SU-DHL-6 (cell line): ENCODE measurements at regions not wholly inside any gene's neighbourhood (a gene's known extent, or its start where the extent isn't known, plus 50 kb on each side); places are given as distances from the start of the nearest gene placed in this dataset.
A peak's percentile ranks its signal among the peaks of the same experiment; 100 is the strongest.

Experiments used
- H2AFZ ChIP-seq: fragments of 200-600 bp; sonication (generic); 2 replicates; pipeline ENCODE4 v1.6.1; 2014; ENCODE audit warnings: low read depth, mild to moderate bottlenecking, moderate library complexity, mixed read lengths, antibody characterized with exemption, low read length; ENCODE audit not compliant: severe bottlenecking
- H3F3A ChIP-seq: fragments of 200-600 bp; shearing (Covaris generic); 2 replicates; pipeline ENCODE4 v1.6.0; 2016; ENCODE audit warnings: antibody characterized with exemption, mild to moderate bottlenecking; ENCODE audit not compliant: insufficient read depth
- H3K27ac ChIP-seq: fragments of 200-600 bp; sonication (generic); 2 replicates; pipeline ENCODE4 v1.5.1; 2016; ENCODE audit warnings: low read depth, mild to moderate bottlenecking, low read length, moderate library complexity, mixed read lengths
- H3K27me3 ChIP-seq: fragments of 200-600 bp; sonication (generic), shearing (Covaris generic); 2 replicates; pipeline ENCODE4 v1.6.0; 2014; ENCODE audit warnings: mild to moderate bottlenecking, low read length
- H3K36me3 ChIP-seq: fragments of 200-600 bp; sonication (generic); 2 replicates; pipeline ENCODE4 v1.6.1; 2014; ENCODE audit warnings: mild to moderate bottlenecking, low read length, mixed read lengths
- H3K4me2 ChIP-seq: fragments of 300-600, 200-600 bp; shearing (Covaris generic), sonication (generic); 2 replicates; pipeline ENCODE4 v1.6.0; 2014; ENCODE audit warnings: low read length, low read depth, mild to moderate bottlenecking; ENCODE audit not compliant: poor library complexity, severe bottlenecking
- H3K4me3 ChIP-seq: fragments of 200-600 bp; sonication (generic); 2 replicates; pipeline ENCODE4 v1.5.1; 2014; ENCODE audit warnings: antibody characterized with exemption, low read length, mild to moderate bottlenecking, mixed read lengths; ENCODE audit not compliant: insufficient read depth, poor library complexity, severe bottlenecking
- H3K79me2 ChIP-seq: fragments of 200-600 bp; sonication (generic); 2 replicates; pipeline ENCODE4 v1.6.1; 2014; ENCODE audit warnings: mild to moderate bottlenecking, low read length, moderate library complexity; ENCODE audit not compliant: insufficient read depth
- H3K9ac ChIP-seq: fragments of 200-600 bp; sonication (generic); 2 replicates; pipeline ENCODE4 v1.7.0; 2014; ENCODE audit warnings: mild to moderate bottlenecking, low read length
- H3K9me2 ChIP-seq: fragments of 200-600 bp; sonication (generic); replicated peaks from 2 replicates; pipeline ENCODE4 v1.6.1; 2014; ENCODE audit warnings: low read length; ENCODE audit not compliant: insufficient read depth
- H3K9me3 ChIP-seq: fragments of 200-600 bp; sonication (generic); 2 replicates; pipeline ENCODE4 v1.6.1; 2014; ENCODE audit warnings: low read length, mixed read lengths; ENCODE audit not compliant: insufficient read depth
- H4K20me1 ChIP-seq: fragments of 200-600 bp; sonication (generic); 2 replicates; pipeline ENCODE4 v1.6.1; 2014; ENCODE audit warnings: low read depth, mild to moderate bottlenecking, antibody characterized with exemption, low read length, moderate library complexity, mixed read lengths
- EZH2phosphoT487 ChIP-seq: fragments of 200-600 bp; sonication (generic), shearing (Covaris generic); conservative IDR thresholded peaks from 2 replicates; pipeline ENCODE4 v1.6.1; 2018; ENCODE audit warnings: mild to moderate bottlenecking, antibody characterized with exemption, low read length, moderate library complexity, mixed read lengths
- TF ChIP-seq, protein P1 (sequence below): fragments of 200-600 bp; sonication (generic); IDR thresholded peaks from one replicate; pipeline ENCODE4 v1.5.1; 2017; ENCODE audit warnings: antibody characterized with exemption, mild to moderate bottlenecking, low read length, moderate library complexity; ENCODE audit not compliant: insufficient read depth, poor library complexity, severe bottlenecking

- no peaks in the 10 kb centered on the region for H3K9me3 ChIP-seq
- H3F3A ChIP-seq, result no peaks in the 10 kb centered on the region
- no peaks in the 10 kb centered on the region for H3K36me3 ChIP-seq
- no peak overlapping the region for H3K4me2 ChIP-seq
- H4K20me1 ChIP-seq, result no peaks in the 10 kb centered on the region
- no peaks in the 10 kb centered on the region for H3K27me3 ChIP-seq
- H2AFZ ChIP-seq, result peak overlapping the region; percentile 12
- H3K27ac ChIP-seq, result no peak overlapping the region
- H3K9ac ChIP-seq, result no peak overlapping the region
- no peaks in the 10 kb centered on the region for H3K9me2 ChIP-seq
- H3K4me3 ChIP-seq, result no peak overlapping the region
- H3K79me2 ChIP-seq, result no peaks in the 10 kb centered on the region
- TF ChIP-seq EZH2phosphoT487, result no peak
- TF ChIP-seq, protein P1, sequence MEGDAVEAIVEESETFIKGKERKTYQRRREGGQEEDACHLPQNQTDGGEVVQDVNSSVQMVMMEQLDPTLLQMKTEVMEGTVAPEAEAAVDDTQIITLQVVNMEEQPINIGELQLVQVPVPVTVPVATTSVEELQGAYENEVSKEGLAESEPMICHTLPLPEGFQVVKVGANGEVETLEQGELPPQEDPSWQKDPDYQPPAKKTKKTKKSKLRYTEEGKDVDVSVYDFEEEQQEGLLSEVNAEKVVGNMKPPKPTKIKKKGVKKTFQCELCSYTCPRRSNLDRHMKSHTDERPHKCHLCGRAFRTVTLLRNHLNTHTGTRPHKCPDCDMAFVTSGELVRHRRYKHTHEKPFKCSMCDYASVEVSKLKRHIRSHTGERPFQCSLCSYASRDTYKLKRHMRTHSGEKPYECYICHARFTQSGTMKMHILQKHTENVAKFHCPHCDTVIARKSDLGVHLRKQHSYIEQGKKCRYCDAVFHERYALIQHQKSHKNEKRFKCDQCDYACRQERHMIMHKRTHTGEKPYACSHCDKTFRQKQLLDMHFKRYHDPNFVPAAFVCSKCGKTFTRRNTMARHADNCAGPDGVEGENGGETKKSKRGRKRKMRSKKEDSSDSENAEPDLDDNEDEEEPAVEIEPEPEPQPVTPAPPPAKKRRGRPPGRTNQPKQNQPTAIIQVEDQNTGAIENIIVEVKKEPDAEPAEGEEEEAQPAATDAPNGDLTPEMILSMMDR, result no peak
These were observed 96.7 kb upstream of the LUZP2 start for GRCh38 chr11:24400059-24400665.

DNA sequence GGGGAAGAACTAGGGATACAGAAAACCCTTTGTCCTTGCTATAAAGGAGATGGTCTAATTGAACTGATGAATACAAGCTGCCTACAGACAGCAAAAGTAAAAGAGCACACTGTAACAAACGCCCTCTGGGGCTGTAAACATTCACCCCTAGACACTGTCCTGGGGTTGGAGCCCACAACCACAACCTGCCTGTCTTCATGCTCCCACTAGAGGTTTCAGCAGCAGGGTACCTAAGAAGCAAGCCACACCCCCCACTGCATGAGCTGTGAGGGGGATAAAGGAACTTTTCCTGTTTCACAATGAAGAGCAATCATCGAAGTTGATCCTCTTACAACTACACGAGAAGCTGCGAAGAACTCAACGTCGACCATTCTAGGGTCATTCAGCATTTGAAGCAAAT lies 90.5 kb upstream of the LUZP2 start:
- Histone ChIP-seq H4K20me1 (no peaks in the 10 kb centered on the region), H3K27me3 (no peaks in the 10 kb centered on the region), H3K9ac (no peak overlapping the region), H3K9me2 (0 out of 2 replicates have a peak, but pooled peaks cover 3% of the 10 kb centered on the region), H3K79me2 (no peaks in the 10 kb centered on the region), H2AFZ (no peak overlapping the region), H3K4me3 (no peak overlapping the region), H3F3A (no peaks in the 10 kb centered on the region), H3K9me3 (no peaks in the 10 kb centered on the region), H3K36me3 (no peaks in the 10 kb centered on the region), H3K27ac (no peak overlapping the region), H3K4me2 (no peak overlapping the region)
- no peak for TF ChIP-seq EZH2phosphoT487
- TF ChIP-seq, protein P1, result no peak

DNA sequence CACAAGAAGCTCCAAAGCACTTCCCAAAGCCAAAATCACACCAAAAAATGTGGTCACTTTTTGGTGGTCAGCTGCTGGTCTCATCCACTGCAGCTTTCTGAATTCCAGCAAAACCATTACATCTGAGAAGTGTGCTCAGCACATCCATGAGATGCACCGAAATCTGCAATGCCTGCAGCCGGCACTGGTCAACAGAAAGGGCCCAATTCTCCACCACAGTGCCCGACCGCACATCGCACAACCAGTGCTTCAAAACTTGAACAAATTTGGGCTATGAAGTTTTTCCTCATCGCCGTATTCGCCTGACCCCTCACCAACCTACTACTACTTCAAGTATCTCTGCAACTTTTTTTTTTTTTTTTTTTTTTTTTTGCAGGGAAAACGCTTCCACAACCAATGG lies 89.9 kb upstream of the LUZP2 start:
- Histone ChIP-seq H3F3A (no peaks in the 10 kb centered on the region), H3K27me3 (no peaks in the 10 kb centered on the region), H3K27ac (no peak overlapping the region)

More for the DNA sequence above, 89.9 kb upstream of the LUZP2 start:
- TF ChIP-seq, protein P1, result no peak
- no peak for TF ChIP-seq EZH2phosphoT487
- Histone ChIP-seq H3K79me2 (no peaks in the 10 kb centered on the region), H3K4me3 (no peak overlapping the region), H3K9me2 (0 out of 2 replicates have a peak, but pooled peaks cover 3% of the 10 kb centered on the region), H3K9me3 (no peaks in the 10 kb centered on the region), H2AFZ (no peak overlapping the region), H3K36me3 (no peaks in the 10 kb centered on the region), H4K20me1 (no peaks in the 10 kb centered on the region), H3K9ac (no peak overlapping the region), H3K4me2 (no peak overlapping the region)
